NCI-H2107 treated with DMSO at 0.1 percent for 48 hours (cell line): ENCODE measurements at regions not wholly inside any gene's neighbourhood (a gene's known extent, or its start where the extent isn't known, plus 50 kb on each side); places are given as distances from the start of the nearest gene placed in this dataset.

Experiments used
- DNase-seq: peaks from one replicate; lab custom pipeline; 2025; ENCODE audit not compliant: unreplicated experiment; lab: John Stamatoyannopoulos, UW

DNA sequence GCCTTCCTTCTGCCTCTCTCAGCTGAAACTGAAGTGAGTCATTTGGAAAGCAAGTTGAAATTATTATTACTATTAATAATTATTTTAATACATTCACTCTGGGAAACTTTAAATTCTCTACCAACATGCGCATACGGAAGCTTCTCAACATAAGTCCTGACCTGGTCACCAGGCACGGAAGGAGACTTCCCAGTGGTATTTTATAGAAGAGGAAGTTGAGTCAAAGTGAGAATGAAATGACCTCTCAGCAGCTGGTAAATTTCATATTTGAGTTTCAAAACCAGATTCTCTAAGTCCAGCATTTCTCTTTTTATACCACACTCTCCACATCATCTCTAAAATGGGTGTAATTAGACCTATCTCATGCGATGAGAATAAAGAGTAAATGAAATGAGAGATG lies 747.4 kb downstream of the VRK1 start:
- DNase-seq, result no peak

DNA sequence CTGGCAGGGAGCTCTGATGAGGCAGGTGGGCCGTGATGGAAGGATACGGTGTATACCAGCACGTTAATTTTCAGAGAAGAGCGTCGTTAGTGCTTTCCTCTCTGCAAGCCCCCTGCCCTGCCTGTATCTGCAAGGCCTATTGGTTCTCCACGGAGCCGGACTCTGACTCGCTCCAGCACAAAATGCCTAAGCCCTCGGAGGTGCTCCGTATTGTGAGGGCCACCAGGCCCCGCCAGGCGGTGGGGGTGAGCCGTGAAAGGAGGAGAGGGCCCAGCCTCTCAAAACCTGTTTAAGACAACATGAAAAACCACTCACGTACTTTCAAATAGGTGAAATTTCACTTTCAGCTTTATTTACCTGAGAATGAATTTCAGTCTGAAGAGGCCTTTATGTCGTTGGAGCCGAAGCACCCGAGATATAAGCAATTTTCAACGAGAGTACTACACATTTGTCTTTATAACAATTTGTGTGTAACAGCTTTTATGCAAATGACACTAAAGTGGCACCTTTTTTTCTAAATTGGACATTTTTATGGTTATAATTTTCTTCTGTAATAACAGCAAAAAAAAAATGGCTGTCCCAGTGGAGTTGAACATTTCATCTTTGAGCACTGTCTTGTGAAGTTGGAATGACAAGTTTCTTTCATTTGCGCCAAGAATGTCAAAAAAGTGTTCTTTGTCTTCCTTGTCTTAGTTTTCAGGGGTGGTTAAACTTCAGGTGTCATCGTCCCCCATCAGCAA lies 749.5 kb downstream of the VRK1 start:
- no peak for DNase-seq

DNA sequence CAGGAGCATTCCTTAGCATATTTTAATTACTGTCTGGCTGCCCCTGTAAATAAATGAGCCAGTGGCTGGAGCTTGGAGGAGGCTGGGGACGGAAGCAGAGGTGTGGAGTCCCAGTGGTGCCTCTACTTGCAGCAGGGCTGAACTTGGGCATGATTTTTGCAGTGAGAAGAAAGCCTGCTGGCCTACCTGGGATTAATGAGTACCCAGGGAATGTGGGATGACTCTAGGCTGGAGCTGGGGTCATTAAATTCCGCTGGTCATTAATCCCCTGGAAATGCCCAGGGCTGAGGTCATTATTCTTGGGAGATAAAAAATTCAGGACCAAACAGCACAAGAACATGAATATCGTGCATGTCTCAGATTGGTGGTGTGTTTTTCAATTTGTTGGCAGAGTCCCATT lies 753.3 kb downstream of the VRK1 start:
- DNase-seq, result no peak

DNA sequence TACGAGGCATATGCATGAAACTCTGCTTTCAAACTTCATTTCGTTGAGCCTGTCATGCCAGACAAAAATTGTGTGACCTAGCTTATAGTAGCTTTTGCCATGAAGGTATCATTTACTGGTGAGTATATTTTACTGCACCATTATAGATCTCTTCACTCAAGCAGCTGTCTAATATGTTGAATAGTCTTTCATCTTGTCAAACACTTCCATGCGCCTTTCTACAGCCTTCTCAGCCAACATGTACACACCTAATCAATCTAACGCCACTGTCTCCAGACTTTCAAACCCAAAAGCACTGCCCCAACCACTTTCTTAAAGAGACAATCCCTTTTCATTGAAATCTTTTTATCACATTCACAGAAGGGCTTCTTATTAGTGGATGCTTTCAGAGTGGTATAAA lies 757.4 kb downstream of the VRK1 start:
- no peak for DNase-seq

DNA sequence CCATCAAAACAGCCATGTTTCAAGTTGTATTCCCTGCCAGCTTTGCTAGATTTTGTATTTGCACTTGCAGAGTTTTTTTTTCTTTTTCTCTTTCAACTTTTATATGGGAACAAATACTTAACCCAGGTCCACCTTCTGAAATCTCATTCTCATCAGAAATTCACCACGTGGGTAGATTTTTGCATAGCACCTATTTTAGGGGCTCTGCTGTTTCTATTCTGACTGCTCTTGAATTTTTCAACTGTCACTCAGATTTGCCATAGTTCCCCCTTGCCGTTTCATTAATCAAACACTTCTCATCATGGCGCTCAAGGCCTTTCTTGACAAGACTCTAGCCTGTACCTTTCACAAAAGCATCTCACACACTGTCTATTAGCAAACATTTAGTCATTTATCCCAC lies 767.2 kb downstream of the VRK1 start:
- DNase-seq, result no peak

DNA sequence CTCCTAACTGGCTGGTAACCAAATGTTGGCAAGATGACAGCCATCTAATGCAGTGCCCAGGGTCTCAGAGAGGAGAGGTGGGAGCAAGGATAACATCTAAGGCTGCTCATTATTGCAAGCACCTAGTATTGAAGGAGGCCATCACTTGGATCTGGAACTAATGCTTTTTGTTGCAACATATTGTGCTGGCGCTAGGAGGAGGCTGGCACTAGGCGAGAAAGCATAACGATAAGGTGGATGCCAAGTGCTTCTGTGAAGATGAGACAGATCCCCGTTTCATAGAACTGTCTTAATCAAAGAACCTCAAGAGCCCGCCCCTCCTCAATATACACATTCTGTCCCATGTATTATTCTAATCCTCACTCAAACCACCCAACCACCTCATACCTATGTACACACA lies 774.0 kb downstream of the VRK1 start:
- DNase-seq, result no peak

DNA sequence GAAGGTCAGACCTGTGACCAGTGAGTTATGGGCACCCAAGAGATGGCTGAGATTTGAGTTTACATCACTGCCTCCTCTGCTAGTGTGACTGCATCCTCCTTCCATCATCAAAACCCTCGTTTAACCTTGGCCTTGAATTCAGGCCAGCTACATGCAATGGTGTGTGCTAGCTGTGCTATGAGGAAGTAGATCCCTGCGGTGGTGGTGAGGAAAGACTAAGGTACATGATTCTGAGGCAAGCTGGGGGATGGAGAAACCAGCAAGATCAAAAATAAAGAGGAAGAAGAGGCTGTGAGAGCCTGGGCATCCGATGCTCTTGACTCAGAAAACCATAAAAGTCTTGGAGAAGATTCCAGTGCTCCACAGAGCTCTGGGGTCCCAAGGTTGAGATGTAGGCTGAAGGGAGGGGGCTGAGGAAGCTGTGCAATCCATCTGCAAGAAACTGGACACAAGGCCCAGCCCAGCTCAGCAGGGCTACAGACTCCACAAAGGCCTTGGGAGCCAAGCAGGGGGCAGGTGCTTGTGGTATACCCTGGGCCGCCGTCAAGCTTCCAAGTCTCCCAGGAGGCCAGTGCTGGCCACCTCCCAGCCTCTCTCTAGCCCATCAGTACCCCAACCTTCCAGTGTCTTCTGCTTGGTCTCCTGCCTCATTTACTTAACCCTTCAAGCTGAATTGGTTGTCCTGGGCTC lies 774.8 kb downstream of the VRK1 start:
- DNase-seq, result no peak

DNA sequence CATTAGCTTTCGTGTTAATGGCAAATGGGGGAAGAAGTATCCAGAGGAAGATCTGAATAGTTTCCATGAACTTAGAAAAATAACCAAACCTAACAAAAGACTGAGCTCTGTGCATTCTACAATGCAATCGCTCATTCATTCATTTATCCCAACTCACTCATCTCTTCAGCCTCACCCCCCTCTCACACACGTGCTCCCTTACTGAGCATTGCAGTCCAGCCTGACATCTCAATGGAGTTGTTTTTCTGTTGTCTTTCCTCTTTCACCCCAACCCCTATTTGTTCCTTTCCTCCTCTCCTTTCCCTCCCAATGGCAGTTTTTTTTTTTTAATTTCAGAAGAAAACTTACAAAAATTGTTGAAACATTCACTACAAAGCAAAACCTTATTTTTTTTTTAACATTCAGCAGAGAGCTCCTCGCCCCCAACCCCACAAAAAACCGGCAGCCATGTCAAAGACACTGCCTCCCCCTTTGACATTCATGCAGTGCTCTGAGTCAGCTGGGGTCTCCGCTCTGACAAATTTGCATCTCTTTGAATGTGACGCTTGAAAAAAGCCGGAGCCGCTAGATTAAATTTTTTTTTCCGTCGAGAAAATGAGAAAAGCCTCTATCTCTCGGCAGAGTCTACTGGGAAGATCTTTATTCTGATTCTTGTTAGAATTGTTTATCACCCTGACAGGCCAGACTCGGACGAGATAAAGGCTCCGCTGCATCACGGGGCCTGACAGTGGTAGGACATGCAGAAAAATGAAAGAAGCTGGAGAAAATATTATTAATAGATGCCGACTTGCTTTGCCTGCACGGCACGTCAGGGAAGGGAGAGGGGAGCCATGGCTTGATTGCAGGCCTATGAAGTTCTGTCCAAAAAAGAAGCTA lies 775.6 kb downstream of the VRK1 start:
- no peak for DNase-seq

DNA sequence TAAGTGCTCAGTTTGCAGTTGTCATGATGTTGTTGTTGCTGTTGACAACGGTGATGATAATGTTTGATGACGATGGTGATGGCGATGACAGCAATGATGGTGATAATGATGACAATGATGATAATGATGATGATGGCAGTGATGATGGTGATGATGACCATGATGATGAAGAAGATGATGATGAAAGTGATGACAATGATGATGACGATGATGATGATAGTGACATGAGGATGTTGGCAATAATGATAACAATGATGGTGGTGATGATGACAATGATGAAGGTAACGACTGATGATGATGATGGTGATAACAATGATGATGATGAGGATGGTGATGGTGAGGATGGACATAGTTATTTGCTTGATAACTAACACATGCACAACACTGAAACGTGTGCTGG lies 778.5 kb downstream of the VRK1 start:
- no peak for DNase-seq

DNA sequence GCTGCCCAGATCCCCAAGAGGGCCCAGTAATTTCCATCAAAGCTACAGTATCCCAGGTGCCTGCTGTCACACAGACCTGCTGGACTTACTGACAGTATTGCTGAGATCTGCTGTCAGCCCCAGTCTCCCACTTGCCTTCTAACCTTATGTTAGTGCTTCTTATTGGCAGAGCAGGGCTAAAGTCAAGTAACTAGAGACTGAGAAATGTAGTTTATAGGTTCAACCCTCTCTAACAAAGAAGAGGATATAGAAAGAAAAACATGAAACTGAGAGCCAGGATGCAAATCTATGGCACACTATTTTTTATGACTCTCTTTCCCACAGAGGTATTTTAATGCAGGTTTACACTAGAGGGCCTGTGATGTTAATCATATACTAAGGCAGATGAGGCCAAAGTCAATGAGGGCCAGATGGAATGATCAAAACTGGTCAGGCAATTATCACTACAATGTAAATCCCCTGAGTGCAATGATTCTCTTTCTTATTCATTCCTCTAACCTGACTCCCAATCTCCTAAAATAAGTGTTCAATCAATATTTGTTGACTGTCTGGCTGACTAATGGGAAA lies 781.9 kb downstream of the VRK1 start:
- DNase-seq, result no peak

DNA sequence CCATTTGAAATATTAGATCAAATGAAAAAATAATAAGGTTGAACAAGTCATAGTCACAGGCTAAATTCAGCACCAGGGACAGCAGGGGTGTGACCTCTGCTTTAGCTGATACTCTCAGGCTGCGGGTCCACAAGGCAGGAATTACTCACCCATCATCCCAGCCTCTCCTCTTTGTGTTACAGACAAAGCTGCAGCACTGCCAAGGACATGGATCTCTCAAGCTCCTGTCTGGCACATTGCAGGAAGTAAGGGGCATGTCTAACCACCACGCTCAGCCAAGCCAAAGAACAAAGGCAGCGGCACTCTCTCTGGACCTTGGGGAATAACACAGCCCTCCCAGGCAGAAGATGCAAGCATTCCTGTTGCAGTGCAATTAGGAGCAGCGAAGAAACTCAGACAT lies 783.8 kb downstream of the VRK1 start:
- DNase-seq, result peak; percentile 62

DNA sequence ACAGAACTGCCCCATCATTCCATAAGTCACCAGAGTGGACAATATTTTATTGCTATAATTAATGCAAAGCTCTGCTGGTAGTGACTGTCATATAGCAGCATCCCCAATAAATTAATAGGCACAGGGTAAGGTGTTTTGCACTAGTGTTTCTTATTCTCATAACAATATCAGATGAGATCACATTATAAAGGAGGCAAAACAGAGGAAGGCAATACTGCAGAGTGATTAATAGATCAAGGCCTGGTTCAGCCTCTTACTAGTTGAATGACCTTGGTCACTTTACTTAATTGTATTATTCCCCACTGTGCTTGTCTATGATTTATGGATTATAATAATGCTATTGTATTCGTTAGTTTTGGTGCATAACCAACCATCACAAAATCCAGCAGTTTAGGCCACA lies 784.8 kb downstream of the VRK1 start:
- DNase-seq, result no peak

DNA sequence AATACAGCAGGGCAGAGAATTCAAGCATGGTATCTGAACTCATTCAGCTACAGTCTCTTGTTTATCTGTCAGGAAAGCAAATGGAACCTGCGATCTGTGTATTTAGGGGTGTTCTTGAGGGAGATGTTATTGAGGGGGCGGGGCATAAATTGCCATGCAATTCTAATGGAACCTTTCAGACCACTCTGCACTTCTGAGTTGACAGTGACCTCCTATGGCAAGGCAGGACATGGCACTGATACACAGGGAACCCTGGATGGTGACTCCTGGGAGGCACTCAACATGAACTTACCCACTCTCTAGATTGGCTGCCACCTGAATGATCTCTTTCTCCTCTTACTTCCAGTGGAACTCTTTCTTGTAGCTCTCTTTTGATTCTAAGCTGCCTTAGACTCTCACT lies 787.3 kb downstream of the VRK1 start:
- DNase-seq, result no peak

DNA sequence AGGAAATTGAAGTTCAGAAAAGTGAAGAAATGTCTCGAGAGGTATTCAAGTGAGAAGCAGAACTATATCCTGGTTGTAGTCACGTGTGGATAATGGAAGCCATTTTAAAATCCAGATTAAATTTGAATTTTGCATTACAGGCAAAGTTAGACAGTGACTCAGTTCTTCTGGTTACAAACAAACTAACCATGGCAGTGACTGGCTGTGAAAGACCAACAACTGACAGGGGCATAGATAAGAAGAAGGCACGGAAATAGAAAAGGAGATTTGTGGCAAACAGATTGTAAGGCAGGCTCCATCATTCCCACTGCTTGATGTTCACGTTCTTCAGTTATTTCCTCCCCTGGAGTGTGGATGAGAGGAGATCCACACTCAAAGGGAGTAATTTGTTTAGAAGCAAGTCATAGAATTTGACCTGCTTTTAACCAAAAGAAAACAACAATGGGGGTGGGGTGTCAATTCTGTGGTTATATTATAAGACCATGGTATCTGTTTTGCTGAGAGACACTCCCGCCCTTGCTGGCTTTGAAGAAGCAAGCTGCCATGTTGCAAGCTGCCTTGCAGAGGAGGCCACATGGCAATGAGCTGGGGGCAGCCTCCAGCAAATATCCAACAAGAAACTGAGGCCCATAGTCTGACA lies 795.3 kb downstream of the VRK1 start:
- DNase-seq, result no peak

DNA sequence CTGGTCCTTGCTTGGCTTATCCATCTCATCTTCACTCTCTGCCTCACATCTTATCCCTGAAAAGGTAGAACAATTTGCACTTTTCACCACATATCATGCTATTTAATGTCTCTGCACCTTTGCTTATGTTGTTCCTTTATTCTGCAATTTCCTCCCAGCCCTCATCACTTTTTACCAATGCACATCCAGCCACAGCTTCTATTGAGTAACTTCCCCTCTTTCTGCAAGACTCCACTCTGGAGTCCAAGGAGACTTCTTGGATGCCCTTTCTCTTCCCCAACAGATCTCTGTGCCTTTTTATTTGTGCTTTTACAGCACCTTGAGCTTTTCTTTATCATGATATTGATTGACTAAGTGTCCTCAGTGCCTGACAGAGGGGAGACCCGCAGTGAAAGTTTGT lies 797.1 kb downstream of the VRK1 start:
- DNase-seq, result no peak

DNA sequence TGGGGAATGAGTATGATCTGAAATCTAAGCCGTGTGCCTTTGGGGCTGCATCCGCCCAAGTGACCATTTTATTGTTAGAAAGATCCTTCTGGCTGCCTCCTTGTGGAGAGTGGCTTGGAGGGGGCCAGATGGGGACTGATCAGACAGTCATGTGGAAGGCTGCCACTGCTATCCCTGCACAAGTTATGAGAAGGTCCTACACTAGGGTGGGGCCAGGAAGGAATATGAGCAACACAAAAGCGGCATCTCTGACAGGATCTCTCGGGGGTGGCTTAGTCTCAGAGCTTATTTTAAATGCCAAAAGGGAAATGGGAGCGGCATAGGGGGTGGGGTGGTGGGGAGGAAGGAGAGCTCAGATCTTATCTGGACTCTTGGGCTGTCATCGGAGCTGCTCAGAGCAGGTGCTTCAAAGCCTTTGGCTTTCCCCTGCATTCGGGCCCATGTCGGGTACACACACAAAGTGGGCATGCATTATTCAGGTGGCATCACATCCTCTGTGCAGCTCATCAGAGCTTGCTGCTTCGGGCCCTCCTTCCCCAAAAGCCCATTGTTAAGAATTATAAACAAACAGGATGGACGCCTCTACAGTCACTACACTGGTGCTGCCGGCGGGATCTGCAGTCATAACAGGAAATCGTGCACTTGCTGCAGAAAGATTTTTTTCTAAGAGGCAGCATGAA lies 805.4 kb downstream of the VRK1 start:
- DNase-seq, result no peak

DNA sequence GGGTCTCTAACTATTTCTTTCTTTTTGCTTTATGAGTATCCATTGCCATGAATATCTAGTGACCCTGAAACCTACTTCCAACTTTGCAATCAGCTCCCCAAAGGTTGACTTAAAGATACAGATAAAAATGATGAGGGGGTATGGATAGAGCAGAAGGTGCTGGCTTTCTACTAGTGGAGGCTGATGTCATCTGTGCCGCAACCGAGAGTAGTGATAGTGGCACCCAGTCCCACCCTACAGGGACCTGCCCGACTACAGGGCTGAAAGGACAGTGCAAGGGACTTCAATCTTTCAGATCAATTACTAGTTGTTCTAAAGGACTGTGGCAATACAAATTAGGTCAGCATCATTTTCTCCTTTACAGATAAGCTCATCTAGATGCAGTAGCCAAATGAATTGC lies 806.0 kb downstream of the VRK1 start:
- DNase-seq, result no peak

DNA sequence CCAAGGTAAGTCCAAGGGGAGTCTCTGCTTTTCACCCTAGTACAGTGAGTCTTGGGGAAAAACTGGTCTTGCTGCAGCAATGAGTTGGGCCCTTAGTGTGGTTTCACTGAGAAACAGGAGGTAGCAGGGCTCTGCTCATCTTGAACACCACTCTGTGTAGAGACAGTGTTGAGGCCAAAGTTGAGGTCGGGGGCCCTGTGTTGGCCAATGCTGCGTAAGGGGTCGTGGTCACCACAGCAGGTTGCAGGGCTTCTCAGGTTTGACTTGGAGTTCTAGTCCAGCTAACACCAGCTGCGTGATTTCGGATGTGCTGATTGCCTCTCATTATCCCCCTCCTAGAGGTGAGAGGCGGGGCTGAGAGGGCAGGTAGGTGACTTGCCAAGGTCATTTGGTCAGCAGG lies 807.5 kb downstream of the VRK1 start:
- DNase-seq, result no peak

DNA sequence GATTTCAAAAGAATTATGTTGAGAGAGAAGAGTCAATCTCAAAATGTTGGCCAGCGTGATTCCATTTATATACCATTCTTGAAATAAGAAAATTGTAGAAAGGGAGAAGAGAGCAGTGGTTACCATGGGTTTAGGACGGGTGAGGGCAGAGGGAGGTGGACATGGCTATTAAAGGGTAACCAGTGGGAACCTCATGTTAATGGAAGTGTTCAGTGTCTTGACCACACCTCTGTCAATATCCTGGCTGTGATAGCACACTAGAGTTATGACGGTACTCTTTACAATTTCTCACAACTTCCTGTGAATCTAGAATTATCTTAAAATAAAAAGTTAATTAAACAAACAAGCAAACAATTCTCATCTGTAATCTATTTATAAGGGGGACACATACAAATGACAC lies 821.2 kb downstream of the VRK1 start:
- no peak for DNase-seq

DNA sequence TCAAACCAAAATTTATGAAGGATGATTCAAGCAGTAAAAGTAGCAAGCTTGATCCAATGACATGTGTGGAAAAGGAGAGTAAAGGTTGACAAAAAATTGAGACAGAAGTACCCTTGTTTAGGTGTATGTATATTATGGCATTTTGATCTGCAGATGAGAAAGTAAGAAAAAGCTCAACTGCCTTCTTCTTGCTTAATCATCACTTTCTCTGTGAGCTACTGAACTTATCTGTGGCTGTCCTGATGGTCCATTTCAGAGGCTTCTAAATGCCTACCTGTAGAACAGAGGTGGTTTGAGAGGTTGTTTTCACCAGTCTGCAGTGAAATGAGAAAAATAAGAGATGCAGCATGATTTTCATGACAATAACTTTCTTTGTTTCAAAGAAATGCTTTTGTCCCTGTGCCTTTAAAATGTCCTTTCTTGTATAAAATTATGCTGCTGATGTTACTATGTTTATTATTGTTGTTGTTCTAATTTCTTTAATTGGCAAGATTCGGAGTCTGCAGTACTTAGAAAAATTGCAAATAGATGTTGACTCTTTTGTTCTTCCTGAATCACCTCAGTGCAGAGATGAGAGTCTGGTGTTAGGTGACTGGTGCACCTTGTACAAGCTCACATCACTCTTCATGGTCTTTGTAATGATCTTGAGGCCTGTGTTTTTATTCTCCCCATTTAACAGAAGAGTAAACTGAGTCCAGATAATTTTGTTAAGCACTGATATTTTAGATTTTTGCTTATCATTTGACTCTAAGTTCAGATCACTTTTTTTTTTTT lies 821.9 kb downstream of the VRK1 start:
- no peak for DNase-seq
